ENCODE measurements at regions not wholly inside any gene's neighbourhood (a gene's known extent, or its start where the extent isn't known, plus 50 kb on each side); places are given as distances from the start of the nearest gene placed in this dataset.

- TF ChIP-seq CTCF (conservative IDR thresholded peaks at IDR 0.05; ENCODE audit: low read length) (no peak), EZH2phosphoT487 (IDR thresholded peaks at IDR 0.05; ENCODE audit: borderline replicate concordance, low read depth, low read length) (no peak)
These were observed 490.8 kb upstream of the TMPRSS15 start for GRCh38 chr21:18894387-18894786.

Measured in OCI-LY7 (cell line).